Ovary (tissue), 3 donors: ENCODE measurements at regions not wholly inside any gene's neighbourhood (a gene's known extent, or its start where the extent isn't known, plus 50 kb on each side); places are given as distances from the start of the nearest gene placed in this dataset.

ENCODE experiments used
- EP300 ChIP-seq: sonication (generic); formaldehyde crosslinking; IDR thresholded peaks from one replicate; pipeline ENCODE4 v1.6.1; 2017; ENCODE audit warnings: antibody characterized with exemption
- TF ChIP-seq, protein P1 (sequence below), 3 donors: fragments of 450-650 bp in 2 of 3; fragments of 200-600 bp in 1 of 3; IDR thresholded peaks; one replicate each; pipeline versions ENCODE4 v1.5.1 to v1.8.0; 2016 to 2022; ENCODE audit warnings: antibody characterized with exemption in 3 of 3, mild to moderate bottlenecking in 1 of 3
- donor health status: DM: no; HTN: no; CAD: no.

DNA sequence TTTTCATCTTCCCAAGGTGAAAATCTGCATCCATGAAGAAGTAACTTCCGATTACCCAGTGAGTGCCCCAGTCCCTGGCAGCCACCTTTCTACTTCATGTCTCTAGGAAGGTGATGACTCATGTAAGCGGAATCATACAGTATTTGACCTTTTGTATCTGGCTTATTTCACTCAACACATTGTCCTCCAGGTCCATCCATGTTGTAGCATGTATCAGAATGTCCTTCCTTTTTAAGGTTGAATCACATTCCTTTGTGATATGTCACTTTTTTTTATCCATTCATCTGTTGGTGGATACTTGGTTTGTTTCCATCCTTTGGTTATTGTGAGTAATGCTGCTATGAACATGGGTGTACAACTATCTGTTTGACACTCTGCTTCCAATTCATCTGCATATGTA lies 176.3 kb upstream of the CDYL start:
- no peak for TF ChIP-seq EP300
- TF ChIP-seq, protein P1, sequence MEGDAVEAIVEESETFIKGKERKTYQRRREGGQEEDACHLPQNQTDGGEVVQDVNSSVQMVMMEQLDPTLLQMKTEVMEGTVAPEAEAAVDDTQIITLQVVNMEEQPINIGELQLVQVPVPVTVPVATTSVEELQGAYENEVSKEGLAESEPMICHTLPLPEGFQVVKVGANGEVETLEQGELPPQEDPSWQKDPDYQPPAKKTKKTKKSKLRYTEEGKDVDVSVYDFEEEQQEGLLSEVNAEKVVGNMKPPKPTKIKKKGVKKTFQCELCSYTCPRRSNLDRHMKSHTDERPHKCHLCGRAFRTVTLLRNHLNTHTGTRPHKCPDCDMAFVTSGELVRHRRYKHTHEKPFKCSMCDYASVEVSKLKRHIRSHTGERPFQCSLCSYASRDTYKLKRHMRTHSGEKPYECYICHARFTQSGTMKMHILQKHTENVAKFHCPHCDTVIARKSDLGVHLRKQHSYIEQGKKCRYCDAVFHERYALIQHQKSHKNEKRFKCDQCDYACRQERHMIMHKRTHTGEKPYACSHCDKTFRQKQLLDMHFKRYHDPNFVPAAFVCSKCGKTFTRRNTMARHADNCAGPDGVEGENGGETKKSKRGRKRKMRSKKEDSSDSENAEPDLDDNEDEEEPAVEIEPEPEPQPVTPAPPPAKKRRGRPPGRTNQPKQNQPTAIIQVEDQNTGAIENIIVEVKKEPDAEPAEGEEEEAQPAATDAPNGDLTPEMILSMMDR (IDR thresholded peaks at IDR 0.05) = no peak
